ENCODE measurements at regions not wholly inside any gene's neighbourhood (a gene's known extent, or its start where the extent isn't known, plus 50 kb on each side); places are given as distances from the start of the nearest gene placed in this dataset.

- in situ Hi-C loops (cut with MboI; ENCODE audit: low pct_unique_long_range_greater_than_20kb in 2 of 9, low sequenced_read_pairs in 9 of 9, unreplicated experiment in 9 of 9): no loop called here
- no peak for ATAC-seq (replicated peaks in 6 of 8)
- no peak overlapping the region for H3K27ac ChIP-seq
- WGBS, 10 experiments: 43 to 100% (median 80%) methylated on average over 1 of the region's 1 CpG; no CpG with 5 or more reads in 1 of the 10 experiments
- no peaks in the 10 kb centered on the region for H3K4me1 ChIP-seq (replicated peaks in 1 of 2)
- H3K4me3 ChIP-seq: no peak overlapping the region
Observed at GRCh38 chr7:46671108-46671769, 750.2 kb upstream of the IGFBP3 start.

GRCh38 chr7:46669028-46669427, 748.0 kb upstream of the IGFBP3 start:
- 39 to 100% (median 84%) methylated on average over 1 to 4 of the region's 4 CpGs; no CpG with 5 or more reads in 1 of the 10 experiments for WGBS, 10 experiments
- no peak overlapping the region for H3K4me3 ChIP-seq
- in situ Hi-C loops (cut with MboI; ENCODE audit: low pct_unique_long_range_greater_than_20kb in 2 of 9, low sequenced_read_pairs in 9 of 9, unreplicated experiment in 9 of 9): no loop called here

DNA sequence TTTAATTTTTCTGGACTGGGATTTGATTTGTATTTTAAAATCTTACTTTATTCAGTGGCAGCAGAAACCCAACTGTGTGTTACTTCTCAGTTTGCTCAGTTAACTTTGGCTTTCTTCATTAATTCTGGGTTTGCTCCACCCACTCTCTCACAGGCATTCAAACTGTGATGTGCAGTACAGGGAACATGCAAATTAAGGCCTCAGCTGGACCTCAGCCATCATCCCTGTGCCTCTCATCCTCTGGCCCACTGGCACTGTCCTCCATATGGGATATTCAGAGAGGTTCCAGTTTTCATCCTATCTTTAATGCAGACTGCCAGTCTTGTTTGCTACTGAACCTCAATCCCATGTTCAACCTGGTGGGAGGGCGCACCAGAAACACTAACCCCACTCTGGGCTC, 743.4 kb upstream of the IGFBP3 start:
- in situ Hi-C loops (cut with MboI; ENCODE audit: low pct_unique_long_range_greater_than_20kb in 2 of 9, low sequenced_read_pairs in 9 of 9, unreplicated experiment in 9 of 9): no loop called here
- 75 to 100% (median 100%) methylated on average over 1 of the region's 1 CpG; no CpG with 5 or more reads in 3 of the 10 experiments for WGBS, 10 experiments
- ATAC-seq (replicated peaks in 6 of 8): peak in 2 of 8 experiments; percentile 89 to 97
- Histone ChIP-seq H3K4me3 (no peak overlapping the region), H3K27ac (no peak overlapping the region), H3K4me1 (replicated peaks in 1 of 2) (no peaks in the 10 kb centered on the region)

More at GRCh38 chr7:46669028-46669427, 748.0 kb upstream of the IGFBP3 start:
- no peaks in the 10 kb centered on the region for H3K4me1 ChIP-seq (replicated peaks in 1 of 2)
- no peak for ATAC-seq (replicated peaks in 6 of 8)
- H3K27ac ChIP-seq: no peak overlapping the region

DNA sequence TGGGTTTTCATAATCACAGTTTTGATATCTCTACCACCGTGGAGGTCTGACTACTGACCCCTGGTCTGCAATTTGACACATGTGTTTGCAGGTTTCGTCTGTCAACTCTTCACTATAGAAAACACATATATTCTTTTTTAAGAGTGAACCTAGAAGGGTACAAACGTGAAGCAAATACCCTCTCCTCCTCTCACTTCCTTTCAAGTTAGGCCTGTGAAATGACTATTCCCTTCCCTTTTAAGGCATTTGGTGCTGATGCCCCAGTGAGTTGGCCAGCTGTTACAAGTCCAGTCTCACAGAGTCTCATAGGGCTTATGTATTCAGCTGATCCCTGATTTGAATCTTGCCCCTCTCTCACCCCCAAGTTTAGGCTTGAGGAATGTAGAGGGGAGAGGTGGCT, 742.0 kb upstream of the IGFBP3 start:
- in situ Hi-C loops (cut with MboI; ENCODE audit: low pct_unique_long_range_greater_than_20kb in 2 of 9, low sequenced_read_pairs in 9 of 9, unreplicated experiment in 9 of 9): no loop called here
- Histone ChIP-seq H3K27ac (no peak overlapping the region), H3K4me3 (no peak overlapping the region), H3K4me1 (replicated peaks in 1 of 2) (no peaks in the 10 kb centered on the region)
- WGBS, 10 experiments: 0 to 100% (median 73%) methylated on average over 1 to 3 of the region's 3 CpGs; no CpG with 5 or more reads in 2 of the 10 experiments
- no peak for ATAC-seq (replicated peaks in 6 of 8)

- Histone ChIP-seq H3K4me3 (no peak overlapping the region), H3K4me1 (replicated peaks in 1 of 2) (no peaks in the 10 kb centered on the region), H3K27ac (no peak overlapping the region)
- in situ Hi-C loops (cut with MboI; ENCODE audit: low pct_unique_long_range_greater_than_20kb in 2 of 9, low sequenced_read_pairs in 9 of 9, unreplicated experiment in 9 of 9): no loop called here
- WGBS, 10 experiments: 13 to 100% (median 90%) methylated on average over 1 to 4 of the region's 4 CpGs; no CpG with 5 or more reads in 6 of the 10 experiments
- ATAC-seq (replicated peaks in 6 of 8): peak in 2 of 8 experiments; percentile 36 to 43
Observed at GRCh38 chr7:46661431-46661830, 740.4 kb upstream of the IGFBP3 start.

GRCh38 chr7:46660402-46660980, 739.4 kb upstream of the IGFBP3 start:
- in situ Hi-C loops (cut with MboI; ENCODE audit: low pct_unique_long_range_greater_than_20kb in 2 of 9, low sequenced_read_pairs in 9 of 9, unreplicated experiment in 9 of 9): no loop called here
- no peaks in the 10 kb centered on the region for H3K4me1 ChIP-seq (replicated peaks in 1 of 2)
- 31 to 100% (median 93%) methylated on average over 1 to 2 of the region's 2 CpGs; no CpG with 5 or more reads in 2 of the 10 experiments for WGBS, 10 experiments
- no peak for ATAC-seq (replicated peaks in 6 of 8)
- H3K27ac ChIP-seq: no peak overlapping the region
- H3K4me3 ChIP-seq: no peak overlapping the region

- in situ Hi-C loops (cut with MboI; ENCODE audit: low pct_unique_long_range_greater_than_20kb in 2 of 9, low sequenced_read_pairs in 9 of 9, unreplicated experiment in 9 of 9): no loop called here
- ATAC-seq (replicated peaks in 6 of 8): no peak
Observed at GRCh38 chr7:46658281-46658680, 737.2 kb upstream of the IGFBP3 start.

DNA sequence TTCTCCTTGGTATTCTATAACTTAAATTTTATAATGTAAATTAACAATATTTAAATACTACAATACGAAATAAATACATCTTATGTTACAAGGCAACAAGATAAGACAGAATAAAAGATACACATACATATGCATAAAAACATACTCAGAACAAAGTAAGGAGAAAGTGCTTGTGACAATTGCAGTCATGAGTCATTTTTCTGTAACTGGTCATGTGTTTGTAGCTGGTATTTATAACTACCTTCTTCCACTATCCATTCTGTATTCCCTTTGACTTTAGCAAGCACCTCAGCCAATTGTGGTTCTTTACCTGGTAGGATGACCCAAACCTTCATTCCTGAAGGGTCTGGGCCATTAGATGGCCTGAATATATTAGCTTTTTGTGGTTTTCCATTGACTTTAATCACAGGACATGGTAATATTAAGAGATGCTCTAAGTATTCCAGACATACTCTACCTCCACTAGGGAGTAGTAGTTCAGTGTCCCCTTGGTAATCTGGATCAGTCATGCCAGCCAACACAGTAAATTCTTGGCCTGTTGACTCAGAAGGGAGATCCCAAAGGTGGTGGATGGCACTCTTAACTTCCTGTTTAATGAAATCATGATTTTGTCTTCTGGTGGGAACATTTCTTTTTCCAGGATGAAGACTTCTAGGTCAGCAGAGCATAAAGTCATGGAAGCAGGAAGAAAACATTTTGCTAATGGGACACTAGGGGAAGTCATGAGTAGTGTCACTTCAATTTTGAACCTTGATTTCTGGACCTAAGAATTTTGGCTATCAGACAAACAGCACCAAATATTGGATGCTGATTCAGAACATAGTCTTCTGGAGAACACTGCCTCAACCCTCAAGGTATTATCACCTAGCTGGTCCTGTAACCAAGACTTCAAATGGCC, 733.7 kb upstream of the IGFBP3 start:
- no peak overlapping the region for H3K4me3 ChIP-seq
- in situ Hi-C loops (cut with MboI; ENCODE audit: low pct_unique_long_range_greater_than_20kb in 2 of 9, low sequenced_read_pairs in 9 of 9, unreplicated experiment in 9 of 9): no loop called here
- H3K4me1 ChIP-seq (replicated peaks in 1 of 2): no peaks in the 10 kb centered on the region
- H3K27ac ChIP-seq: no peak overlapping the region
- ATAC-seq (replicated peaks in 6 of 8): peak in 1 of 8 experiments; percentile 20
- 9 to 83% (median 56%) methylated on average over 1 of the region's 1 CpG for WGBS, 10 experiments

More at GRCh38 chr7:46658281-46658680, 737.2 kb upstream of the IGFBP3 start:
- Histone ChIP-seq H3K4me3 (no peak overlapping the region), H3K4me1 (replicated peaks in 1 of 2) (no peaks in the 10 kb centered on the region), H3K27ac (no peak overlapping the region)
- 20 to 100% (median 86%) methylated on average over 1 of the region's 1 CpG; no CpG with 5 or more reads in 5 of the 10 experiments for WGBS, 10 experiments

DNA sequence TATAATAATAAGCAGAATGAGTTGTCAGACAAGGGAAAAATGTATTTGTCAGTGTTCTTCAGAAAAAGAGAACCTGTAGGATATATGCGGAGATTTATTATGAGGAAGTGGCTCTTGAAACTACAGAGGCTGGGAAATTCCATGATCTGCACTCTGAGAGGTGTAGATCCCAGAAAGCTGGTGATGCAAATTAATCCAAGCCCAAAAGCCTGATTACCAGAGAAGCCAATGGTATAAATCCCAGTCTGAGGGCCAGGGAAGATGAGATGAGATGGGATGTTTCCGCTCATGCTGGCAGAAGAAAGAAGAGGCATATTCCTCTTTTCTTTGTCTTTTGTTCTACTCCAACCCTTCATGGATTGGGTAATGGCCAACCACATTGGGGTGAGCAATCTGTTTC, 732.8 kb upstream of the IGFBP3 start:
- no peak overlapping the region for H3K27ac ChIP-seq
- H3K4me1 ChIP-seq (replicated peaks in 1 of 2): no peaks in the 10 kb centered on the region
- no peak overlapping the region for H3K4me3 ChIP-seq
- in situ Hi-C loops (cut with MboI; ENCODE audit: low pct_unique_long_range_greater_than_20kb in 2 of 9, low sequenced_read_pairs in 9 of 9, unreplicated experiment in 9 of 9): no loop called here
- WGBS, 10 experiments: 20 to 100% (median 100%) methylated on average over 1 to 2 of the region's 2 CpGs; no CpG with 5 or more reads in 1 of the 10 experiments
- ATAC-seq (replicated peaks in 6 of 8): no peak

DNA sequence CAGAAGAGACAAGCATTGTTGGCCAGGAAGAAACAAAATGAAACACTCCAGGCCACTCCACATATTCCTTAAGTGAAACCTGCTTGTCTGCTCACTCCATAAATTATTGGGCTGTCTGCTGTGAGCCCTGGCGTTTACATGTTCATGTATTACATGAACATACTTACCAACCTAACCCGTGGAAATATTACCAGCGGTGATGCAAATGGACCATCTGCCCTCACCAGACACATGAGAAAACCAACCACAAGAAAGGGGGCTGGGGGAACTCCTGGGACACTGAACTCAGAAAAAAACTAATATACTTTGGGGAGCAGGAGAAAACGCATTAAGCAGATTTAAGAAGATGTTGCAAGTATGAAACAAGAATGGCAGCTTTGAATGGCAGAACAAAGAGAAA, 731.2 kb upstream of the IGFBP3 start:
- H3K4me3 ChIP-seq: no peak overlapping the region
- in situ Hi-C loops (cut with MboI; ENCODE audit: low pct_unique_long_range_greater_than_20kb in 2 of 9, low sequenced_read_pairs in 9 of 9, unreplicated experiment in 9 of 9): no loop called here
- no peak overlapping the region for H3K27ac ChIP-seq
- no peaks in the 10 kb centered on the region for H3K4me1 ChIP-seq (replicated peaks in 1 of 2)
- 62 to 98% (median 85%) methylated on average over 1 to 4 of the region's 4 CpGs for WGBS, 10 experiments
- ATAC-seq (replicated peaks in 6 of 8): no peak

DNA sequence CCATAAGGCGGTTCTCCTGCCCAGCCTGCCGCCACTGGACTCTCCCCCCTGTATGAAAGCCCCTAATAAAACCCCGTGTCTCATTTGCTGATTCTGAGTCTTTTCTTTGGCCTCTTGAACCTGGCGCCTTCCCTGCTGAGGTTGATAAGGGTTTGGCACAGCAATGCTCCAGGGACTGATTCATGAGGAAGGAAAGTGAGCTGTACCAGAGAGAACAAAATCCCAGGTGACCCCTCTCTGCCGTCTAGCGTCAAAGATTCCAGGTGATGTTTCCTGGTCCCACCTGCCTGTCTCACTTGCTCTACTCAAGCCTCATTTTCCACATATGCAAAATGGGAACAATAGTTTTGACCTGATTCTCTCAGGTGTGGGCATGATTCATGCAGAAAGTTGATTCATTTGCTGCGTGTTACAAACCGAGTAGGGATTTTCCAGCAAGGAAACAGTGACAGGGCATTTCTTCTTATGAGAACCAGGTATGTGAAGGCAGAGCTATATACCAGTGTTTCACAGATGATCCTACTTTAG, 730.6 kb upstream of the IGFBP3 start:
- Histone ChIP-seq H3K4me3 (no peak overlapping the region), H3K27ac (no peak overlapping the region), H3K4me1 (replicated peaks in 1 of 2) (no peaks in the 10 kb centered on the region)
- in situ Hi-C loops (cut with MboI; ENCODE audit: low pct_unique_long_range_greater_than_20kb in 2 of 9, low sequenced_read_pairs in 9 of 9, unreplicated experiment in 9 of 9): no loop called here
- ATAC-seq (replicated peaks in 6 of 8): no peak
- WGBS, 10 experiments: 63 to 100% (median 90%) methylated on average over 1 to 6 of the region's 8 CpGs; no CpG with 5 or more reads in 1 of the 10 experiments

- H3K27ac ChIP-seq: no peak overlapping the region
- 81 to 100% (median 89%) methylated on average over 1 to 2 of the region's 2 CpGs; no CpG with 5 or more reads in 4 of the 10 experiments for WGBS, 10 experiments
- in situ Hi-C loops (cut with MboI; ENCODE audit: low pct_unique_long_range_greater_than_20kb in 2 of 9, low sequenced_read_pairs in 9 of 9, unreplicated experiment in 9 of 9): no loop called here
- H3K4me3 ChIP-seq: no peak overlapping the region
- ATAC-seq (replicated peaks in 6 of 8): no peak
- no peaks in the 10 kb centered on the region for H3K4me1 ChIP-seq (replicated peaks in 1 of 2)
Observed at GRCh38 chr7:46651070-46651469, 730.0 kb upstream of the IGFBP3 start.

GRCh38 chr7:46649876-46650275, 728.8 kb upstream of the IGFBP3 start:
- Histone ChIP-seq H3K4me3 (no peak overlapping the region), H3K4me1 (replicated peaks in 1 of 2) (no peaks in the 10 kb centered on the region), H3K27ac (no peak overlapping the region)
- in situ Hi-C loops (cut with MboI; ENCODE audit: low pct_unique_long_range_greater_than_20kb in 2 of 9, low sequenced_read_pairs in 9 of 9, unreplicated experiment in 9 of 9): no loop called here
- peak in 2 of 8 experiments; percentile 21 to 27 for ATAC-seq (replicated peaks in 6 of 8)
- WGBS, 10 experiments: 0 to 100% (median 57%) methylated on average over 1 to 2 of the region's 2 CpGs
